HepG2 (cell line): ENCODE measurements at regions not wholly inside any gene's neighbourhood (a gene's known extent, or its start where the extent isn't known, plus 50 kb on each side); places are given as distances from the start of the nearest gene placed in this dataset.

Experiments used
- ATAC-seq: fragments of 200-7000 bp; cut with Tn5 transposase; 3 replicates; pipeline ENCODE4 v1.9.1; 2020; ENCODE audit warnings: mild to moderate bottlenecking, moderate library complexity
- BruUV-seq: library from RNA; stranded (reverse); fragments of 400-500 nt; replicated peaks from 2 replicates; lab custom pipeline; 2021; lab: Mats Ljungman, UMichigan
- CTCF ChIA-PET: fragments of 300-600 bp; formaldehyde crosslinking; extraction: SDS; loops from one replicate; lab custom pipeline; 2021; ENCODE audit warnings: low total read pairs, inconsistent platforms, low intra/inter-chr PET ratio; lab: Yijun Ruan, JAX
- POLR2A ChIA-PET: fragments of 350-600 bp; sonication (Branson Sonifier 250); formaldehyde crosslinking; loops from one replicate; lab custom pipeline; 2020; ENCODE audit warnings: antibody characterized with exemption, inconsistent platforms; lab: Yijun Ruan, JAX
- DNase-seq: peaks from one replicate; pipeline ENCODE4 v3.0.0-alpha.2; 2015; ENCODE audit warnings: low spot score
- FAIRE-seq: peaks from 3 replicates; lab custom pipeline; 2011; peaks lifted over from hg19 to GRCh38; lab: Jason Lieb, UNC
- H2AFZ ChIP-seq: one replicate; pipeline ENCODE4 v1.6.1; 2011; ENCODE audit warnings: low read length, inconsistent platforms
- H3K27ac ChIP-seq: fragments of 300-600 bp; 3 replicates; pipeline ENCODE4 v1.8.0; 2011; ENCODE audit warnings: mixed run types, mild to moderate bottlenecking, mixed read lengths, low read length, inconsistent platforms; ENCODE audit not compliant: insufficient read depth; ENCODE audit errors: extremely low read length
- H3K27me3 ChIP-seq, 2 experiments: fragments of 200-600 bp in 1 of 2; 2 replicates in 1 of 2; 3 replicates in 1 of 2; pipeline versions ENCODE4 v1.6.0 to v1.8.0; 2011; ENCODE audit warnings: low read length in 2 of 2, mild to moderate bottlenecking in 2 of 2, moderate library complexity in 2 of 2, inconsistent platforms in 1 of 2; ENCODE audit not compliant: insufficient read depth in 2 of 2, control insufficient read depth in 1 of 2
- H3K36me3 ChIP-seq, 2 experiments: fragments of 200-600 bp in 1 of 2; replicated peaks in 1 of 2; 2 replicates in 1 of 2; 3 replicates in 1 of 2; pipeline versions ENCODE4 v1.5.1 to v1.8.0; 2011; ENCODE audit warnings: low read length in 2 of 2, inconsistent platforms in 1 of 2; ENCODE audit not compliant: insufficient read depth in 2 of 2, control insufficient read depth in 1 of 2
- H3K4me1 ChIP-seq: 2 replicates; pipeline ENCODE4 v1.5.1; 2012; ENCODE audit warnings: low read length, inconsistent platforms; ENCODE audit not compliant: insufficient read depth
- H3K4me2 ChIP-seq: 2 replicates; pipeline ENCODE4 v1.6.0; 2011; ENCODE audit warnings: low read depth, low read length, inconsistent platforms
- H3K4me3 ChIP-seq, 3 experiments: fragments of 200-600 bp in 1 of 3; sonication (generic), shearing (Covaris generic) in 1 of 3; replicated peaks in 1 of 3; 2 replicates each; pipeline ENCODE4 v1.5.1; 2011 to 2016; ENCODE audit warnings: low read length in 3 of 3, inconsistent platforms in 2 of 3, low read depth in 2 of 3, mild to moderate bottlenecking in 2 of 3, control low read depth in 1 of 3, mixed read lengths in 1 of 3; ENCODE audit not compliant: insufficient read depth in 1 of 3
- H3K79me2 ChIP-seq: one replicate; pipeline ENCODE4 v1.6.1; 2011; ENCODE audit warnings: low read length, inconsistent platforms; ENCODE audit not compliant: insufficient read depth
- H3K9ac ChIP-seq: 2 replicates; pipeline ENCODE4 v1.6.0; 2011; ENCODE audit warnings: mild to moderate bottlenecking, low read depth, low read length, inconsistent platforms; ENCODE audit not compliant: insufficient read depth
- H3K9me3 ChIP-seq: 2 replicates; pipeline ENCODE4 v1.5.1; 2012; ENCODE audit warnings: mild to moderate bottlenecking, low read length
- H4K20me1 ChIP-seq: 2 replicates; pipeline ENCODE4 v1.6.0; 2011; ENCODE audit warnings: inconsistent platforms, mild to moderate bottlenecking, low read length, moderate library complexity; ENCODE audit not compliant: insufficient read depth
- BORCS8-MEF2B ChIP-seq: sonication (generic); formaldehyde crosslinking; IDR thresholded peaks from 2 replicates; pipeline ENCODE4 v1.8.0; 2022; ENCODE audit warnings: mild to moderate bottlenecking, missing genetic modification reagents
- BRF2 ChIP-seq: sonication (generic); formaldehyde crosslinking; IDR thresholded peaks from 2 replicates; pipeline ENCODE4 v1.8.1; 2022; ENCODE audit warnings: mild to moderate bottlenecking, missing genetic modification reagents
- MNT ChIP-seq: fragments of 450-650 bp; IDR thresholded peaks from 2 replicates; pipeline ENCODE4 v1.6.1; 2016
- RBAK ChIP-seq: sonication (generic); formaldehyde crosslinking; IDR thresholded peaks from 2 replicates; pipeline ENCODE4 v1.5.1; 2020; ENCODE audit warnings: mild to moderate bottlenecking, missing genetic modification reagents
- ZMAT3 ChIP-seq: sonication (generic); formaldehyde crosslinking; conservative IDR thresholded peaks from 2 replicates; pipeline ENCODE4 v1.7.0; 2021; ENCODE audit warnings: missing genetic modification reagents
- ZNF33B ChIP-seq: sonication (generic); formaldehyde crosslinking; IDR thresholded peaks from 2 replicates; pipeline ENCODE4 v1.5.1; 2020; ENCODE audit warnings: mild to moderate bottlenecking, missing genetic modification reagents
- ZNF891 ChIP-seq: sonication (generic); formaldehyde crosslinking; IDR thresholded peaks from 2 replicates; pipeline ENCODE4 v1.5.0; 2020; ENCODE audit warnings: mild to moderate bottlenecking, missing genetic modification reagents
- WGBS: methylation state at CpG from one replicate; pipeline ENCODE4 v1.1.6; 2017; ENCODE audit warnings: low lambda C conversion rate; 5-methylcytosine and 5-hydroxymethylcytosine counted together
- in situ Hi-C: cut with HindIII; loops from 2 replicates; pipeline ENCODE4 v1.10.0; 2017; ENCODE audit warnings: low pct_unique_long_range_greater_than_20kb; ENCODE audit not compliant: extremely low pct_ligation_motif_present
- intact Hi-C: fragments of 100-400 bp; cut with micrococcal nuclease; formaldehyde crosslinking; loops from one replicate; pipeline ENCODE4 v1.10.0; 2022; ENCODE audit not compliant: unreplicated experiment

- TF ChIP-seq ZNF891 (no peak), ZMAT3 (CRISPR knock-in tag) (no peak), BRF2 (CRISPR knock-in tag) (no peak), MNT (peak; percentile 52; the same call in 1 of the 2 replicates), RBAK (CRISPR knock-in tag) (no peak), ZNF33B (no peak), BORCS8-MEF2B (CRISPR knock-in tag) (no peak)
- Histone ChIP-seq H3K79me2 (no peaks in the 10 kb centered on the region), H3K9ac (no peak overlapping the region), H3K4me2 (no peak overlapping the region), H3K27ac (no peak overlapping the region), H3K27me3 (peaks cover 0 to 22% of the 10 kb centered on the region in 2 experiments; a peak in 3 of 5 replicates), H3K9me3 (peaks cover 24% of the 10 kb centered on the region; the same call in 1 of the 2 replicates), H3K36me3 (no peaks in the 10 kb centered on the region), H4K20me1 (no peaks in the 10 kb centered on the region), H2AFZ (no peak overlapping the region), H3K4me1 (peaks cover 13% of the 10 kb centered on the region), H3K4me3 (no peak overlapping the region)
- no peak for FAIRE-seq
- DNase-seq, result no peak
- in situ Hi-C loops (no loop called here), intact Hi-C loops (no loop called here)
- POLR2A ChIA-PET, result no interaction called here
- CTCF ChIA-PET, result no interaction called here
- BruUV-seq, result no TSS peak
- WGBS, result 31% methylated on average over 13 of the region's 15 CpGs
- no peak for ATAC-seq
Observed at GRCh38 chr2:241937297-241937696, 67.8 kb downstream of the RTP5 start.
